SK-N-SH (cell line): ENCODE measurements at regions not wholly inside any gene's neighbourhood (a gene's known extent, or its start where the extent isn't known, plus 50 kb on each side); places are given as distances from the start of the nearest gene placed in this dataset.

Source experiments
- CTCF ChIP-seq: fragments of 200-600 bp; sonication (generic); IDR thresholded peaks from 2 replicates; pipeline ENCODE4 v1.6.1; 2017; ENCODE audit warnings: antibody characterized with exemption, mild to moderate bottlenecking, moderate library complexity
- EP300 ChIP-seq, 2 experiments: IDR thresholded peaks; 2 replicates each; pipeline versions ENCODE4 v1.4.0 to v1.6.1; 2012; ENCODE audit warnings: borderline replicate concordance in 1 of 2, low read depth in 1 of 2, low read length in 1 of 2
- MAX ChIP-seq: IDR thresholded peaks from 2 replicates; pipeline ENCODE4 v1.4.0; 2012; ENCODE audit warnings: low read depth
- MEF2A ChIP-seq: IDR thresholded peaks from 2 replicates; pipeline ENCODE4 v1.4.0; 2012; ENCODE audit warnings: low read depth, borderline replicate concordance
- POLR2AphosphoS5 ChIP-seq: IDR thresholded peaks from 2 replicates; pipeline ENCODE4 v1.6.1; 2012; ENCODE audit warnings: low read depth, low read length
- SMC3 ChIP-seq: IDR thresholded peaks from 2 replicates; pipeline ENCODE4 v1.6.1; 2012; ENCODE audit warnings: low read depth, low read length, improper control_type of control experiment
- TCF12 ChIP-seq: IDR thresholded peaks from 2 replicates; pipeline ENCODE4 v1.4.0; 2012
- YY1 ChIP-seq: IDR thresholded peaks from 2 replicates; pipeline ENCODE4 v1.4.0; 2012; ENCODE audit warnings: low read depth, mild to moderate bottlenecking

GRCh38 chr15:67922971-67923945 lies 83.4 kb upstream of the RNU6-1 start:
- TF ChIP-seq MAX, result no peak
- no peak for TF ChIP-seq MEF2A
- no peak for TF ChIP-seq YY1
- TF ChIP-seq EP300 (IDR thresholded peaks at IDR 0.05; ENCODE audit: borderline replicate concordance in 1 of 2, low read depth in 1 of 2, low read length in 1 of 2), result no peak
- TF ChIP-seq SMC3, result no peak
- TF ChIP-seq CTCF, result no peak
- TF ChIP-seq TCF12, result no peak
- no peak for TF ChIP-seq POLR2AphosphoS5
